KMS-11 (cell line): ENCODE measurements at regions not wholly inside any gene's neighbourhood (a gene's known extent, or its start where the extent isn't known, plus 50 kb on each side); places are given as distances from the start of the nearest gene placed in this dataset.

Experiments
- H2AFZ ChIP-seq: fragments of 200-600 bp; sonication (generic); 2 replicates; pipeline ENCODE4 v1.6.1; 2016; ENCODE audit warnings: antibody characterized with exemption, mixed run types, low read depth
- H3K27ac ChIP-seq: fragments of 200-600 bp; sonication (generic); 2 replicates; pipeline ENCODE4 v1.6.1; 2016; ENCODE audit warnings: mild to moderate bottlenecking, mixed run types
- H3K27me3 ChIP-seq: fragments of 200-600 bp; sonication (generic); 2 replicates; pipeline ENCODE4 v1.6.1; 2017; ENCODE audit warnings: mild to moderate bottlenecking, low read depth, mixed run types, moderate library complexity; ENCODE audit not compliant: insufficient read depth
- H3K36me3 ChIP-seq: fragments of 200-600 bp; sonication (generic); 2 replicates; pipeline ENCODE4 v1.6.1; 2017; ENCODE audit warnings: mild to moderate bottlenecking, mixed run types; ENCODE audit not compliant: insufficient read depth
- H3K4me1 ChIP-seq: fragments of 200-600 bp; sonication (generic); 2 replicates; pipeline ENCODE4 v1.6.1; 2016; ENCODE audit warnings: mild to moderate bottlenecking, low read depth, mixed run types; ENCODE audit not compliant: poor library complexity, severe bottlenecking
- H3K4me2 ChIP-seq: fragments of 200-600 bp; sonication (generic); 2 replicates; pipeline ENCODE4 v1.7.0; 2016; ENCODE audit warnings: mild to moderate bottlenecking, mixed run types
- H3K4me3 ChIP-seq: fragments of 200-600 bp; sonication (generic); IDR thresholded peaks from 2 replicates; pipeline ENCODE4 v1.6.1; 2017; ENCODE audit warnings: low read depth, low read length, mixed read lengths; ENCODE audit not compliant: insufficient read depth
- H3K79me2 ChIP-seq: fragments of 200-600 bp; sonication (generic); 2 replicates; pipeline ENCODE4 v1.6.1; 2016; ENCODE audit warnings: low read depth, mixed run types; ENCODE audit not compliant: insufficient read depth
- H3K9ac ChIP-seq: fragments of 200-600 bp; sonication (generic); 2 replicates; pipeline ENCODE4 v1.6.1; 2016; ENCODE audit warnings: mild to moderate bottlenecking, mixed run types
- H4K20me1 ChIP-seq: fragments of 200-600 bp; sonication (generic); 2 replicates; pipeline ENCODE4 v1.6.1; 2016; ENCODE audit warnings: mild to moderate bottlenecking, mixed run types; ENCODE audit not compliant: insufficient read depth
- CTCF ChIP-seq: fragments of 200-600 bp; sonication (generic); conservative IDR thresholded peaks from 2 replicates; pipeline ENCODE4 v1.6.1; 2017; ENCODE audit warnings: low read depth, mild to moderate bottlenecking, antibody characterized with exemption, low read length, moderate library complexity, mixed read lengths

- Histone ChIP-seq H3K79me2 (no peaks in the 10 kb centered on the region), H3K4me1 (no peaks in the 10 kb centered on the region), H3K4me3 (no peak overlapping the region), H3K27ac (no peak overlapping the region), H3K36me3 (no peaks in the 10 kb centered on the region), H3K9ac (no peak overlapping the region), H3K4me2 (no peak overlapping the region), H2AFZ (no peak overlapping the region), H4K20me1 (no peaks in the 10 kb centered on the region), H3K27me3 (no peaks in the 10 kb centered on the region)
- TF ChIP-seq CTCF = no peak
Measured at GRCh38 chr9:12511726-12512125, 181.5 kb upstream of the TYRP1 start.

- H3K27me3 ChIP-seq = no peaks in the 10 kb centered on the region
- no peak overlapping the region for H3K4me2 ChIP-seq
- no peak overlapping the region for H3K9ac ChIP-seq
- no peak overlapping the region for H3K4me3 ChIP-seq
- H3K27ac ChIP-seq = no peak overlapping the region
- no peaks in the 10 kb centered on the region for H3K4me1 ChIP-seq
- H3K79me2 ChIP-seq = no peaks in the 10 kb centered on the region
- no peaks in the 10 kb centered on the region for H3K36me3 ChIP-seq
- H2AFZ ChIP-seq = no peak overlapping the region
- TF ChIP-seq CTCF = no peak
- no peaks in the 10 kb centered on the region for H4K20me1 ChIP-seq
Measured at GRCh38 chr9:12516031-12516430, 177.2 kb upstream of the TYRP1 start.

- Histone ChIP-seq H2AFZ (no peak overlapping the region), H3K4me3 (no peak overlapping the region), H3K4me1 (no peaks in the 10 kb centered on the region), H3K36me3 (no peaks in the 10 kb centered on the region), H3K27me3 (no peaks in the 10 kb centered on the region), H4K20me1 (no peaks in the 10 kb centered on the region), H3K4me2 (no peak overlapping the region), H3K79me2 (no peaks in the 10 kb centered on the region), H3K9ac (no peak overlapping the region), H3K27ac (no peak overlapping the region)
- TF ChIP-seq CTCF = no peak
Measured at GRCh38 chr9:12516573-12516972, 176.6 kb upstream of the TYRP1 start.

GRCh38 chr9:12538842-12539579 lies 154.2 kb upstream of the TYRP1 start:
- H3K4me2 ChIP-seq = no peak overlapping the region

More at GRCh38 chr9:12538842-12539579, 154.2 kb upstream of the TYRP1 start:
- Histone ChIP-seq H3K36me3 (no peaks in the 10 kb centered on the region), H3K27ac (no peak overlapping the region), H2AFZ (no peak overlapping the region), H4K20me1 (no peaks in the 10 kb centered on the region), H3K79me2 (no peaks in the 10 kb centered on the region), H3K9ac (no peak overlapping the region), H3K4me1 (no peaks in the 10 kb centered on the region), H3K27me3 (no peaks in the 10 kb centered on the region), H3K4me3 (no peak overlapping the region)
- TF ChIP-seq CTCF = no peak
